ENCODE measurements at regions not wholly inside any gene's neighbourhood (a gene's known extent, or its start where the extent isn't known, plus 50 kb on each side); places are given as distances from the start of the nearest gene placed in this dataset.
"Not testable (repeated sequence)": the region's sequence is repeated elsewhere in the genome, so short reads cannot be mapped to it uniquely, and the experiment has no call there.

DNA sequence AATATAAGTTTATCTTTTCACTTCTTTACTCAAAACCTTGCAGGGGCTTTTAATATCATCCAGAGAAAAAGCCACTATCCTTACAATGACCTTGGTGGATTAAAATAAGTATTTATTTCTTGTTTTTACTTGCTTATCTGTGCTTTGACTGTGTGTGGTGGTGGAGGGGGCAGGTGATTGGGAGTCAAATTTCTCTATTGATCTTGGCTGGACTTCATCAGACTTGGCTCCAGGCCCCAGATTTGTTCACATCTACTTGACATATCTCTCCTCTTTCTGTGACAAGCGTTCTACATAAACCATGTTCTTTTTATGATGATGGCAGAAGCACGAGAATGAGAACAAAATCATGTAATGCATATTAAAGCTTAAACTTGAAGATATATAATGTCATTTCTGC lies 670.8 kb downstream of the PCDH17 start:
- H3K9me3 ChIP-seq (ENCODE audit: control insufficient read depth, low read length, poor library complexity, severe bottlenecking): no peaks in the 10 kb centered on the region
- Mint-ChIP-seq H3K4me1 (no peaks in the 10 kb centered on the region), H3K27me3 (no peaks in the 10 kb centered on the region), H3K36me3 (ENCODE audit: low read depth) (no peaks in the 10 kb centered on the region), H3K4me3 (no peak overlapping the region), H3K27ac (no peak overlapping the region)
- ATAC-seq: no peak
- no peak for DNase-seq

- no peak for ATAC-seq
- no peak overlapping the region for H3K27ac Mint-ChIP-seq
- H3K36me3 Mint-ChIP-seq (ENCODE audit: low read depth): no peaks in the 10 kb centered on the region
- DNase-seq: no peak
- no peaks in the 10 kb centered on the region for H3K9me3 ChIP-seq (ENCODE audit: control insufficient read depth, low read length, poor library complexity, severe bottlenecking)
- no peaks in the 10 kb centered on the region for H3K4me1 Mint-ChIP-seq
- H3K27me3 Mint-ChIP-seq: no peaks in the 10 kb centered on the region
- H3K4me3 Mint-ChIP-seq: no peak overlapping the region
Measured at GRCh38 chr13:58306062-58306461, 674.5 kb downstream of the PCDH17 start.

- Mint-ChIP-seq H3K4me3 (no peak overlapping the region), H3K27me3 (no peaks in the 10 kb centered on the region), H3K27ac (no peak overlapping the region), H3K4me1 (no peaks in the 10 kb centered on the region), H3K36me3 (ENCODE audit: low read depth) (no peaks in the 10 kb centered on the region)
- no peak for DNase-seq
- no peak for ATAC-seq
- no peaks in the 10 kb centered on the region for H3K9me3 ChIP-seq (ENCODE audit: control insufficient read depth, low read length, poor library complexity, severe bottlenecking)
Measured at GRCh38 chr13:58313219-58313618, 681.7 kb downstream of the PCDH17 start.

- H3K9me3 ChIP-seq (ENCODE audit: control insufficient read depth, low read length, poor library complexity, severe bottlenecking): no peaks in the 10 kb centered on the region
- no peak for ATAC-seq
- Mint-ChIP-seq H3K27ac (no peak overlapping the region), H3K4me3 (no peak overlapping the region), H3K4me1 (no peaks in the 10 kb centered on the region), H3K36me3 (ENCODE audit: low read depth) (no peaks in the 10 kb centered on the region), H3K27me3 (no peaks in the 10 kb centered on the region)
- no peak for DNase-seq
Measured at GRCh38 chr13:58318495-58319167, 687.1 kb downstream of the PCDH17 start.

DNA sequence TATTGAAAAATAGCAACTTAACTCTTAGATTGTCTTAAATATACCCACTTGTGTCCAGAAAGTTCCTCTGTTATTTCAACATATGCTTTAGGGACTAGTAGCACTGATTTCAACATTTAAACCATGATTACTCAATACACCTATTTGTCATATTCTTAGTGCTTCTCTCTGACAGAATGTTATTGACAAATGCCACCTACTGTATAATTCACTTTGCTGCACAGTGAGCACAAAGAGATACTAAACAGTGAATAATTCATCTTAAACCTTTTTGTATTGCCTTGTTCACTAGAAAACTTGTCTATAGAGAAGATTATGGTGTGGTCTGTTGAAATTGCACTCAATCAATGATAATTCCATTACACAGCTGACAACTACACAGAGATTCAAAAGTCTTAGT lies 692.6 kb downstream of the PCDH17 start:
- DNase-seq: no peak
- no peaks in the 10 kb centered on the region for H3K9me3 ChIP-seq (ENCODE audit: control insufficient read depth, low read length, poor library complexity, severe bottlenecking)
- no peak overlapping the region for H3K4me3 Mint-ChIP-seq

GRCh38 chr13:58329746-58330145 lies 698.2 kb downstream of the PCDH17 start:
- no peaks in the 10 kb centered on the region for H3K4me1 Mint-ChIP-seq
- no peak for DNase-seq
- H3K36me3 Mint-ChIP-seq (ENCODE audit: low read depth): no peaks in the 10 kb centered on the region

More for the DNA sequence above, 692.6 kb downstream of the PCDH17 start:
- Mint-ChIP-seq H3K4me1 (no peaks in the 10 kb centered on the region), H3K36me3 (ENCODE audit: low read depth) (no peaks in the 10 kb centered on the region), H3K27me3 (no peaks in the 10 kb centered on the region), H3K27ac (no peak overlapping the region)
- no peak for ATAC-seq

DNA sequence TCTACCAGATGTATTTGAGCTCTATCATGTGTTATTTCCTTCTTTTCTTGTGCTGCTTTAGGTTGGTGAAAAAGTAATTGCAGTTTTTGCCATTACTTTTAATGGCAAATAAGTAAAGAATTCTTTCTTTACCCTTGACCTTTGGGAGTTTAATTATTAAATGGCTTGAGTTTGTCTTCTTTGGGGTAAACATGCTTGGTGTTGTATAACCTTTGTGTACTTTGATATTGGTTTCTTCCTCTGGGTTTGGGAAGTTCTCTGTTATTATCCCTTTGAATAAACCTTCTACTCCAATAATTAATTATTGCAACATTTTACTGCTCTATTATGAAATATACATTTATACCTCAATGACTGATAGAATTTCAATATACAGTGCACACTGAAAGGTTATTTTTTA lies 709.4 kb downstream of the PCDH17 start:
- H3K27ac Mint-ChIP-seq: no peak overlapping the region
- H3K27me3 Mint-ChIP-seq: no peaks in the 10 kb centered on the region
- H3K4me3 Mint-ChIP-seq: no peak overlapping the region
- ATAC-seq (no peak), DNase-seq (no peak)
- H3K4me1 Mint-ChIP-seq: no peaks in the 10 kb centered on the region
- H3K36me3 Mint-ChIP-seq (ENCODE audit: low read depth): no peaks in the 10 kb centered on the region
- H3K9me3 ChIP-seq (ENCODE audit: control insufficient read depth, low read length, poor library complexity, severe bottlenecking): no peaks in the 10 kb centered on the region

More at GRCh38 chr13:58329746-58330145, 698.2 kb downstream of the PCDH17 start:
- no peak overlapping the region for H3K4me3 Mint-ChIP-seq
- no peak for ATAC-seq
- no peaks in the 10 kb centered on the region for H3K9me3 ChIP-seq (ENCODE audit: control insufficient read depth, low read length, poor library complexity, severe bottlenecking)
- H3K27me3 Mint-ChIP-seq: no peaks in the 10 kb centered on the region
- H3K27ac Mint-ChIP-seq: no peak overlapping the region

DNA sequence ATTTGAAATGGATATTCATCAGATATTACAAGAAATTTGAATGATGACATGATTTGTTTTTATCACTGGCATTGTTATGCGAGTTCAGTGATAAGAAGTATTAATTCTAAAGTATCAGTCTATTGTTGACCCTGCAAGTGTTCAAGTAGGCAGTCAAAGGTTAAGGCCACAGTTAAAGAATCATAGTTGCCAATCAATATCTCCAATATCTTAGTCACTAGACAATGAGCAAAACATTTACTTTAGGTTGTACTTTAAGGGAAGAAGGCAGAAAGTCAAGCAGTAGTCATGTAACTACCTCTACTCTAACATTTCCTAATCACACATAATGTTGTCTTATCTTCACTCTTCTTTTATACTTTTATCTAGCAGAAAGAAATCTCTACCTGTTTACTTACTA lies 709.8 kb downstream of the PCDH17 start:
- no peaks in the 10 kb centered on the region for H3K27me3 Mint-ChIP-seq

GRCh38 chr13:58343076-58343475 lies 711.5 kb downstream of the PCDH17 start:
- Mint-ChIP-seq H3K4me3 (no peak overlapping the region), H3K27ac (no peak overlapping the region), H3K27me3 (no peaks in the 10 kb centered on the region), H3K4me1 (no peaks in the 10 kb centered on the region), H3K36me3 (ENCODE audit: low read depth) (no peaks in the 10 kb centered on the region)
- ATAC-seq (no peak), DNase-seq (no peak)
- H3K9me3 ChIP-seq (ENCODE audit: control insufficient read depth, low read length, poor library complexity, severe bottlenecking): no peaks in the 10 kb centered on the region

More for the DNA sequence above, 709.8 kb downstream of the PCDH17 start:
- Mint-ChIP-seq H3K4me3 (no peak overlapping the region), H3K4me1 (no peaks in the 10 kb centered on the region), H3K27ac (no peak overlapping the region), H3K36me3 (ENCODE audit: low read depth) (no peaks in the 10 kb centered on the region)
- H3K9me3 ChIP-seq (ENCODE audit: control insufficient read depth, low read length, poor library complexity, severe bottlenecking): no peaks in the 10 kb centered on the region
- DNase-seq (no peak), ATAC-seq (no peak)

GRCh38 chr13:58352100-58352499 lies 720.6 kb downstream of the PCDH17 start:
- not testable (repeated sequence) for H3K4me3 Mint-ChIP-seq; H3K4me1 Mint-ChIP-seq; H3K27me3 Mint-ChIP-seq; H3K27ac Mint-ChIP-seq; DNase-seq; H3K9me3 ChIP-seq (ENCODE audit: control insufficient read depth, low read length, poor library complexity, severe bottlenecking); ATAC-seq; H3K36me3 Mint-ChIP-seq (ENCODE audit: low read depth)

GRCh38 chr13:58369936-58370335 lies 738.4 kb downstream of the PCDH17 start:
- no peak overlapping the region for H3K4me3 Mint-ChIP-seq
- no peak for ATAC-seq
- H3K27me3 Mint-ChIP-seq: no peaks in the 10 kb centered on the region
- H3K36me3 Mint-ChIP-seq (ENCODE audit: low read depth): no peaks in the 10 kb centered on the region
- no peak overlapping the region for H3K27ac Mint-ChIP-seq
- no peak for DNase-seq
- no peaks in the 10 kb centered on the region for H3K9me3 ChIP-seq (ENCODE audit: control insufficient read depth, low read length, poor library complexity, severe bottlenecking)
- H3K4me1 Mint-ChIP-seq: no peaks in the 10 kb centered on the region

- DNase-seq (no peak), ATAC-seq (no peak)
- no peak overlapping the region for H3K4me3 Mint-ChIP-seq
- no peak overlapping the region for H3K27ac Mint-ChIP-seq
- H3K27me3 Mint-ChIP-seq: no peaks in the 10 kb centered on the region
- H3K4me1 Mint-ChIP-seq: no peaks in the 10 kb centered on the region
- H3K9me3 ChIP-seq (ENCODE audit: control insufficient read depth, low read length, poor library complexity, severe bottlenecking): no peaks in the 10 kb centered on the region
- H3K36me3 Mint-ChIP-seq (ENCODE audit: low read depth): no peaks in the 10 kb centered on the region
Measured at GRCh38 chr13:58376349-58376748, 744.8 kb downstream of the PCDH17 start.

DNA sequence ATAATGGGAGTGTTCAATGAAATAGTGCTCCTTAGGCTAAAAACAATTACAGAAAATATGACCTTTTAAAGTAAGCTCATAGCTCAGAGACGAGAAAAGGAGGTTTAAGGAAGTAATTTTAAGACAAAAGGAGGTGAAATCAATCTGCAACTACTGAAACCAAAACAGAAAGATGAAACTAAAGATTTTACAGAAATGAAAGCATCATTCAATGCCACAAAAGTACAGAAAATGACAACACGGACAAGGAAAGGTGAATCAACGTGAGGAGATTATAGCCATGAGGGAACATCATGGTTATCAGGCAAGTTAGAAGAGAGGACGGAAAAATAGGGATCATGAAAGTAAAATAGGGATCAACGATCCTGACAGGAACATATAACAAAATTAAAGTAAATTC lies 745.2 kb downstream of the PCDH17 start:
- Mint-ChIP-seq H3K4me1 (no peaks in the 10 kb centered on the region), H3K27me3 (no peaks in the 10 kb centered on the region), H3K36me3 (ENCODE audit: low read depth) (no peaks in the 10 kb centered on the region), H3K4me3 (no peak overlapping the region), H3K27ac (no peak overlapping the region)
- DNase-seq (no peak), ATAC-seq (no peak)
- no peaks in the 10 kb centered on the region for H3K9me3 ChIP-seq (ENCODE audit: control insufficient read depth, low read length, poor library complexity, severe bottlenecking)

DNA sequence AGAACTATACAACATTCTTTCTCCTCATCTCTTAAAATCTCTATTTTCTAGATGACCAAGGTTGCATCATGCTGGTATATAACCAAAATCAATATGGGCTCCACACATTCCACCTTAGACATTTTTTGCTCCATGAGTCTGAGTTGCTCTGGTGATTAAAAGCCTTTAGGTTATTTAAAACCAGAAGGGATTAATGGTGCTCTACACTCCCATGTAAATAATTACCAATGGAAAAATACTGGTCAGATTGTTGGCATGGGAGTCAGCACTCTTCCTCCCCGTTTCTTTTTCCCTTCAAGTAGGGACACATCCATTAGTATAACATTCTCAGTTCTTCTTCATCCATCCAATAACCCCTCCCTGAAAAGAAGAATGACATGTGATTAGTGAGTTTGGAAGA lies 747.7 kb downstream of the PCDH17 start:
- Mint-ChIP-seq H3K27ac (no peak overlapping the region), H3K4me3 (no peak overlapping the region), H3K36me3 (ENCODE audit: low read depth) (no peaks in the 10 kb centered on the region), H3K27me3 (no peaks in the 10 kb centered on the region), H3K4me1 (no peaks in the 10 kb centered on the region)
- no peaks in the 10 kb centered on the region for H3K9me3 ChIP-seq (ENCODE audit: control insufficient read depth, low read length, poor library complexity, severe bottlenecking)
- ATAC-seq (no peak), DNase-seq (no peak)

All from T-helper 17 cell (primary cell).